ENCODE measurements at regions not wholly inside any gene's neighbourhood (a gene's known extent, or its start where the extent isn't known, plus 50 kb on each side); places are given as distances from the start of the nearest gene placed in this dataset.

- DNase-seq (ENCODE audit: low read depth in 4 of 4, low spot score in 1 of 4) = no peak
These were observed 164.7 kb upstream of the CCND2 start for GRCh38 chr12:4108803-4109345.

- no peak for DNase-seq (ENCODE audit: low read depth in 4 of 4, low spot score in 1 of 4)
These were observed 165.5 kb upstream of the CCND2 start for GRCh38 chr12:4107911-4108697.

- peak in 3 of 4 experiments; percentile 37 to 56 (median 52) for DNase-seq (ENCODE audit: low read depth in 4 of 4, low spot score in 1 of 4)
These were observed 166.1 kb upstream of the CCND2 start for GRCh38 chr12:4107436-4107878.

- no peak for DNase-seq (ENCODE audit: low read depth in 4 of 4, low spot score in 1 of 4)
These were observed 166.9 kb upstream of the CCND2 start for GRCh38 chr12:4106621-4107020.

GRCh38 chr12:4104722-4105244 lies 168.8 kb upstream of the CCND2 start:
- no peak for DNase-seq (ENCODE audit: low read depth in 4 of 4, low spot score in 1 of 4)

GRCh38 chr12:4099276-4099675 lies 174.3 kb upstream of the CCND2 start:
- no peak for DNase-seq (ENCODE audit: low read depth in 4 of 4, low spot score in 1 of 4)

GRCh38 chr12:4091016-4091743 lies 182.4 kb upstream of the CCND2 start:
- DNase-seq (ENCODE audit: low read depth in 4 of 4, low spot score in 1 of 4) = no peak

GRCh38 chr12:4089956-4090355 lies 183.6 kb upstream of the CCND2 start:
- DNase-seq (ENCODE audit: low read depth in 4 of 4, low spot score in 1 of 4) = no peak

GRCh38 chr12:4089121-4089606 lies 184.4 kb upstream of the CCND2 start:
- DNase-seq (ENCODE audit: low read depth in 4 of 4, low spot score in 1 of 4) = no peak

- no peak for DNase-seq (ENCODE audit: low read depth in 4 of 4, low spot score in 1 of 4)
These were observed 185.1 kb upstream of the CCND2 start for GRCh38 chr12:4088451-4088850.

GRCh38 chr12:4086481-4086880 lies 187.1 kb upstream of the CCND2 start:
- no peak for DNase-seq (ENCODE audit: low read depth in 4 of 4, low spot score in 1 of 4)

GRCh38 chr12:4084573-4084972 lies 189.0 kb upstream of the CCND2 start:
- no peak for DNase-seq (ENCODE audit: low read depth in 4 of 4, low spot score in 1 of 4)

- no peak for DNase-seq (ENCODE audit: low read depth in 4 of 4, low spot score in 1 of 4)
These were observed 190.7 kb upstream of the CCND2 start for GRCh38 chr12:4082809-4083403.

- no peak for DNase-seq (ENCODE audit: low read depth in 4 of 4, low spot score in 1 of 4)
These were observed 193.3 kb upstream of the CCND2 start for GRCh38 chr12:4080213-4080612.

- no peak for DNase-seq (ENCODE audit: low read depth in 4 of 4, low spot score in 1 of 4)
These were observed 199.4 kb upstream of the CCND2 start for GRCh38 chr12:4074129-4074528.

GRCh38 chr12:4069670-4070010 lies 196.4 kb upstream of the PARP11 start:
- no peak for DNase-seq (ENCODE audit: low read depth in 4 of 4, low spot score in 1 of 4)

- no peak for DNase-seq (ENCODE audit: low read depth in 4 of 4, low spot score in 1 of 4)
These were observed 195.9 kb upstream of the PARP11 start for GRCh38 chr12:4068981-4069669.

GRCh38 chr12:4064008-4064407 lies 190.8 kb upstream of the PARP11 start:
- no peak for DNase-seq (ENCODE audit: low read depth in 4 of 4, low spot score in 1 of 4)

GRCh38 chr12:4059898-4060568 lies 186.8 kb upstream of the PARP11 start:
- no peak for DNase-seq (ENCODE audit: low read depth in 4 of 4, low spot score in 1 of 4)

Data from stimulated activated CD4-positive, alpha-beta T cell treated with anti-CD3 and anti-CD28 coated beads, Interleukin-1b, Interleukin-23, amount 100 ng/mL, for 24 hours (primary cell).